H9 (cell line): ENCODE measurements at regions not wholly inside any gene's neighbourhood (a gene's known extent, or its start where the extent isn't known, plus 50 kb on each side); places are given as distances from the start of the nearest gene placed in this dataset.

Experiments
- DNase-seq: peaks from one replicate; pipeline ENCODE4 v3.0.0-alpha.2; 2017
- H2AFZ ChIP-seq: one replicate; pipeline ENCODE4 v1.6.1; 2013; ENCODE audit warnings: mild to moderate bottlenecking, low read length, control low read depth, moderate library complexity
- H2AK5ac ChIP-seq: 2 replicates; pipeline ENCODE4 v1.6.1; 2013; ENCODE audit warnings: low read length, control low read depth, mixed read lengths; ENCODE audit not compliant: insufficient read length
- H2BK120ac ChIP-seq: one replicate; pipeline ENCODE4 v1.6.1; 2013; ENCODE audit warnings: low read depth, mild to moderate bottlenecking, low read length, control low read depth, inconsistent platforms; ENCODE audit not compliant: poor library complexity, severe bottlenecking
- H2BK12ac ChIP-seq: 2 replicates; pipeline ENCODE4 v1.6.1; 2013; ENCODE audit warnings: low read length, control low read depth, mixed read lengths, low read depth; ENCODE audit not compliant: insufficient read length
- H2BK15ac ChIP-seq: 2 replicates; pipeline ENCODE4 v1.6.1; 2013; ENCODE audit warnings: low read depth, low read length, control low read depth
- H2BK20ac ChIP-seq: one replicate; pipeline ENCODE4 v1.6.1; 2013; ENCODE audit warnings: low read depth, mild to moderate bottlenecking, low read length, control low read depth, inconsistent platforms; ENCODE audit not compliant: poor library complexity, severe bottlenecking
- H2BK5ac ChIP-seq: 2 replicates; pipeline ENCODE4 v1.6.1; 2013; ENCODE audit warnings: low read length, control low read depth, mixed read lengths; ENCODE audit not compliant: insufficient read length
- H3K14ac ChIP-seq: 2 replicates; pipeline ENCODE4 v1.6.1; 2013; ENCODE audit warnings: low read length, control low read depth; ENCODE audit not compliant: insufficient read depth
- H3K18ac ChIP-seq: 2 replicates; pipeline ENCODE4 v1.6.1; 2013; ENCODE audit warnings: low read depth, mild to moderate bottlenecking, mixed read lengths, low read length, control low read depth; ENCODE audit not compliant: insufficient read length
- H3K23ac ChIP-seq: 2 replicates; pipeline ENCODE4 v1.6.1; 2013; ENCODE audit warnings: low read length, control low read depth, mixed read lengths, low read depth; ENCODE audit not compliant: insufficient read length
- H3K23me2 ChIP-seq: 2 replicates; pipeline ENCODE4 v1.6.1; 2013; ENCODE audit warnings: low read depth, mild to moderate bottlenecking, mixed read lengths, low read length, control low read depth; ENCODE audit not compliant: insufficient read length, poor library complexity, severe bottlenecking
- H3K27ac ChIP-seq: 2 replicates; pipeline ENCODE4 v1.5.1; 2013; ENCODE audit warnings: low read length, control low read depth, mixed read lengths, low read depth; ENCODE audit not compliant: insufficient read length
- H3K27me3 ChIP-seq: 2 replicates; pipeline ENCODE4 v1.6.1; 2013; ENCODE audit warnings: low read length, control low read depth, inconsistent platforms; ENCODE audit not compliant: insufficient read depth
- H3K4ac ChIP-seq: 2 replicates; pipeline ENCODE4 v1.6.1; 2013; ENCODE audit warnings: low read depth, mild to moderate bottlenecking, control low read depth, inconsistent platforms, low read length, moderate library complexity
- H3K4me1 ChIP-seq: 2 replicates; pipeline ENCODE4 v1.6.1; 2013; ENCODE audit warnings: low read length, control low read depth, inconsistent platforms; ENCODE audit not compliant: insufficient read depth
- H3K4me2 ChIP-seq: 2 replicates; pipeline ENCODE4 v1.6.1; 2013; ENCODE audit warnings: low read length, control low read depth, mixed read lengths; ENCODE audit not compliant: insufficient read length, insufficient read depth
- H3K56ac ChIP-seq: 2 replicates; pipeline ENCODE4 v1.6.1; 2013; ENCODE audit warnings: low read depth, mild to moderate bottlenecking, mixed read lengths, low read length, control low read depth; ENCODE audit not compliant: insufficient read length
- H3K79me1 ChIP-seq: 2 replicates; pipeline ENCODE4 v1.6.1; 2013; ENCODE audit warnings: low read depth, mild to moderate bottlenecking, moderate library complexity, low read length, control low read depth, inconsistent platforms; ENCODE audit not compliant: insufficient read depth, poor library complexity, severe bottlenecking
- H3K79me2 ChIP-seq: 2 replicates; pipeline ENCODE4 v1.6.1; 2013; ENCODE audit warnings: low read length, control low read depth, inconsistent platforms; ENCODE audit not compliant: insufficient read depth
- H3K9ac ChIP-seq: 2 replicates; pipeline ENCODE4 v1.6.1; 2013; ENCODE audit warnings: low read length, control low read depth, mixed read lengths; ENCODE audit not compliant: insufficient read length; ENCODE audit errors: extremely low read depth
- H3K9me3 ChIP-seq: one replicate; pipeline ENCODE4 v1.6.1; 2013; ENCODE audit warnings: low read depth, low read length, inconsistent platforms; ENCODE audit not compliant: control insufficient read depth
- H3T11ph ChIP-seq: one replicate; pipeline ENCODE4 v1.6.1; 2013; ENCODE audit warnings: mild to moderate bottlenecking, low read length, control low read depth, inconsistent platforms
- H4K20me1 ChIP-seq: one replicate; pipeline ENCODE4 v1.6.1; 2013; ENCODE audit not compliant: control insufficient read depth, insufficient read length, insufficient read depth
- H4K5ac ChIP-seq: 2 replicates; pipeline ENCODE4 v1.6.1; 2013; ENCODE audit warnings: low read depth, mild to moderate bottlenecking, mixed read lengths, low read length, control low read depth; ENCODE audit not compliant: insufficient read length
- H4K8ac ChIP-seq: replicated peaks from 2 replicates; pipeline ENCODE4 v1.6.1; 2013; ENCODE audit warnings: low read length, control low read depth, mixed read lengths, low read depth; ENCODE audit not compliant: insufficient read length
- H4K91ac ChIP-seq: 2 replicates; pipeline ENCODE4 v1.6.1; 2013; ENCODE audit warnings: low read depth, mild to moderate bottlenecking, moderate library complexity, mixed read lengths, low read length, control low read depth; ENCODE audit not compliant: insufficient read length
- H3K27ac Mint-ChIP-seq, 3 experiments: 2 replicates in 2 of 3; 3 replicates in 1 of 3; pipeline ENCODE4 v1.8.0; 2020 to 2021; ENCODE audit warnings: mixed read lengths in 3 of 3, mild to moderate bottlenecking in 1 of 3, moderate library complexity in 1 of 3
- H3K27me3 Mint-ChIP-seq: 2 replicates; pipeline ENCODE4 v1.8.0; 2021; ENCODE audit warnings: low read depth, mild to moderate bottlenecking, moderate library complexity, mixed read lengths
- H3K36me3 Mint-ChIP-seq, 3 experiments: 2 replicates in 2 of 3; 3 replicates in 1 of 3; pipeline ENCODE4 v1.8.0; 2020 to 2021; ENCODE audit warnings: low read depth in 3 of 3, mixed read lengths in 3 of 3; ENCODE audit not compliant: insufficient read depth in 1 of 3
- H3K4me1 Mint-ChIP-seq, 2 experiments: 2 replicates each; pipeline ENCODE4 v1.8.0; 2020; ENCODE audit warnings: mixed read lengths in 2 of 2
- H3K4me3 Mint-ChIP-seq, 2 experiments: 2 replicates in 1 of 2; 3 replicates in 1 of 2; pipeline ENCODE4 v1.8.0; 2020 to 2021; ENCODE audit warnings: mild to moderate bottlenecking in 2 of 2, mixed read lengths in 2 of 2, moderate library complexity in 1 of 2
- H3K9me3 Mint-ChIP-seq, 2 experiments: 2 replicates in 1 of 2; 3 replicates in 1 of 2; pipeline ENCODE4 v1.8.0; 2020; ENCODE audit warnings: mild to moderate bottlenecking in 2 of 2, mixed read lengths in 2 of 2, moderate library complexity in 1 of 2
- CTCF ChIP-seq: fragments of 200-600 bp; sonication (generic); conservative IDR thresholded peaks from 3 replicates; pipeline ENCODE4 v1.8.0; 2021; ENCODE audit warnings: antibody characterized with exemption, mild to moderate bottlenecking
- WGBS: extraction: QIAGEN DNeasy Blood & Tissue Kit; methylation state at CpG from one replicate; pipeline ENCODE4 v1.1.7; 2013; ENCODE audit warnings: missing lambda C conversion rate, low lambda C conversion rate, mixed read lengths; ENCODE audit not compliant: insufficient read length; ENCODE audit errors: extremely low coverage; 5-methylcytosine and 5-hydroxymethylcytosine counted together

- Histone ChIP-seq H3K4ac (no peak overlapping the region), H2BK120ac (no peak overlapping the region), H3K23me2 (no peaks in the 10 kb centered on the region), H3K79me2 (no peaks in the 10 kb centered on the region), H2BK15ac (no peak overlapping the region), H4K5ac (no peak overlapping the region), H2AFZ (no peak overlapping the region), H3K23ac (no peak overlapping the region), H2AK5ac (no peak overlapping the region), H4K91ac (no peak overlapping the region), H3K9ac (no peak overlapping the region), H3K4me1 (no peaks in the 10 kb centered on the region; the same call in 1 of the 2 replicates), H3K79me1 (no peaks in the 10 kb centered on the region), H2BK12ac (no peak overlapping the region), H3K18ac (no peak overlapping the region), H3K9me3 (no peaks in the 10 kb centered on the region), H2BK20ac (no peak overlapping the region), H3K14ac (no peak overlapping the region), H3K56ac (no peak overlapping the region), H3K27me3 (no peaks in the 10 kb centered on the region), H3T11ph (no peak overlapping the region), H3K4me2 (no peak overlapping the region), H4K8ac (no peak overlapping the region), H4K20me1 (no peaks in the 10 kb centered on the region), H2BK5ac (no peak overlapping the region), H3K27ac (no peak overlapping the region)
- Mint-ChIP-seq H3K27me3 (no peaks in the 10 kb centered on the region), H3K4me3 (no peak overlapping the region), H3K4me1 (peaks cover 13 to 26% of the 10 kb centered on the region in 2 experiments), H3K9me3 (no peaks in the 10 kb centered on the region), H3K36me3 (no peaks in the 10 kb centered on the region), H3K27ac (no peak overlapping the region)
- no peak for DNase-seq
- TF ChIP-seq CTCF, result no peak
- WGBS, result no CpG with 5 or more reads among the region's 2 CpGs
Measured at GRCh38 chr13:37383046-37383445, 215.5 kb downstream of the POSTN start.
